HCT116 (cell line): ENCODE measurements at regions not wholly inside any gene's neighbourhood (a gene's known extent, or its start where the extent isn't known, plus 50 kb on each side); places are given as distances from the start of the nearest gene placed in this dataset.

Source experiments
- ATAC-seq: fragments of 200-7000 bp; cut with Tn5 transposase; 2 replicates; pipeline ENCODE4 v1.9.1; 2020; ENCODE audit warnings: mild to moderate bottlenecking, moderate library complexity
- BruUV-seq: library from RNA; stranded (reverse); fragments of 400-500 nt; replicated peaks from 2 replicates; lab custom pipeline; 2021; lab: Mats Ljungman, UMichigan
- CTCF ChIA-PET: fragments of 300-600 bp; sonication (Branson Sonifier 250); formaldehyde crosslinking; loops from one replicate; lab custom pipeline; 2021; ENCODE audit warnings: antibody characterized with exemption; lab: Charles Lee
- POLR2A ChIA-PET: fragments of 300-600, 350-600 bp; sonication (Branson Sonifier 250); formaldehyde crosslinking; loops from one replicate; lab custom pipeline; 2021; ENCODE audit warnings: antibody characterized with exemption; lab: Charles Lee
- RAD21 ChIA-PET, 2 experiments: fragments of 300-600 bp; sonication (Branson Sonifier 250); formaldehyde crosslinking; loops; one replicate each; lab custom pipeline; 2023; ENCODE audit warnings: low total read pairs in 2 of 2; ENCODE audit not compliant: uncharacterized antibody in 2 of 2, unreplicated experiment in 2 of 2, low non-redundant PET in 1 of 2; lab: Charles Lee
- DNase-seq: peaks from one replicate; pipeline ENCODE4 v3.0.0-alpha.2; 2010; ENCODE audit warnings: low read depth, low spot score
- H2AFZ ChIP-seq: fragments of 200-600 bp; shearing (Covaris generic), sonication (generic); 2 replicates; pipeline ENCODE4 v1.6.1; 2017; ENCODE audit warnings: low read depth, mixed run types, mixed read lengths, antibody characterized with exemption, low read length; ENCODE audit not compliant: poor library complexity, severe bottlenecking
- H3K27ac ChIP-seq: 2 replicates; pipeline ENCODE4 v1.5.1; 2012; ENCODE audit warnings: low read depth, low read length
- H3K27me3 ChIP-seq: fragments of 200-600 bp; sonication (generic); 2 replicates; pipeline ENCODE4 v1.6.1; 2016; ENCODE audit warnings: mixed run types, low read length, mixed read lengths; ENCODE audit not compliant: insufficient read depth
- H3K36me3 ChIP-seq, 2 experiments: fragments of 200-500 bp in 1 of 2; fragments of 200-600 bp in 1 of 2; sonication (Bioruptor generic) in 1 of 2; sonication (generic) in 1 of 2; 2 replicates each; pipeline versions ENCODE4 v1.5.1 to v1.6.1; 2014 to 2016; ENCODE audit warnings: low read length in 2 of 2, inconsistent platforms in 1 of 2, mixed read lengths in 1 of 2, mixed run types in 1 of 2; ENCODE audit not compliant: insufficient read depth in 2 of 2, control insufficient read depth in 1 of 2
- H3K4me1 ChIP-seq, 2 experiments: fragments of 200-600 bp in 1 of 2; sonication (generic) in 1 of 2; 2 replicates each; pipeline versions ENCODE4 v1.5.1 to v1.6.1; 2012 to 2017; ENCODE audit warnings: low read length in 2 of 2, inconsistent platforms in 1 of 2, mild to moderate bottlenecking in 1 of 2, mixed read lengths in 1 of 2, mixed run types in 1 of 2, moderate library complexity in 1 of 2; ENCODE audit not compliant: insufficient read depth in 2 of 2, control insufficient read depth in 1 of 2
- H3K4me2 ChIP-seq: fragments of 200-600 bp; sonication (generic); 2 replicates; pipeline ENCODE4 v1.6.1; 2017; ENCODE audit warnings: mixed run types, low read length, mixed read lengths
- H3K4me3 ChIP-seq, 2 experiments: fragments of 200-600 bp in 1 of 2; sonication (generic) in 1 of 2; replicated peaks in 1 of 2; 2 replicates each; pipeline ENCODE4 v1.5.1; 2011 to 2016; ENCODE audit warnings: low read length in 2 of 2, control low read depth in 1 of 2, low read depth in 1 of 2, mild to moderate bottlenecking in 1 of 2, mixed read lengths in 1 of 2, mixed run types in 1 of 2
- H3K79me2 ChIP-seq: fragments of 200-600 bp; sonication (generic); 2 replicates; pipeline ENCODE4 v1.6.1; 2017; ENCODE audit warnings: mild to moderate bottlenecking, mixed run types, low read length, moderate library complexity, mixed read lengths; ENCODE audit not compliant: insufficient read depth
- H3K9ac ChIP-seq: fragments of 200-600 bp; sonication (generic); 2 replicates; pipeline ENCODE4 v1.6.1; 2016; ENCODE audit warnings: low read length, mixed read lengths
- H3K9me2 ChIP-seq: fragments of 200-600 bp; sonication (generic), shearing (Covaris generic); 2 replicates; pipeline ENCODE4 v1.6.1; 2017; ENCODE audit warnings: mixed run types, mild to moderate bottlenecking, moderate library complexity; ENCODE audit not compliant: insufficient read depth
- H3K9me3 ChIP-seq, 2 experiments: fragments of 200-500 bp in 1 of 2; fragments of 200-600 bp in 1 of 2; sonication (Bioruptor generic) in 1 of 2; sonication (generic) in 1 of 2; 2 replicates each; pipeline ENCODE4 v1.6.1; 2014 to 2017; ENCODE audit warnings: low read length in 2 of 2, mixed read lengths in 2 of 2, inconsistent platforms in 1 of 2, low read depth in 1 of 2, mild to moderate bottlenecking in 1 of 2, mixed run types in 1 of 2, moderate library complexity in 1 of 2; ENCODE audit not compliant: control insufficient read depth in 1 of 2, insufficient read depth in 1 of 2
- H4K20me1 ChIP-seq: fragments of 200-600 bp; sonication (generic), shearing (Covaris generic); 2 replicates; pipeline ENCODE4 v1.6.1; 2017; ENCODE audit warnings: mixed run types, mild to moderate bottlenecking, moderate library complexity; ENCODE audit not compliant: insufficient read depth
- CBX3 ChIP-seq: IDR thresholded peaks from 2 replicates; pipeline ENCODE4 v1.6.1; 2012; ENCODE audit warnings: low read depth
- CEBPB ChIP-seq: IDR thresholded peaks from 2 replicates; pipeline ENCODE4 v1.6.1; 2012; ENCODE audit warnings: low read depth
- ELF1 ChIP-seq: IDR thresholded peaks from 2 replicates; pipeline ENCODE4 v1.6.1; 2012; ENCODE audit warnings: low read depth, borderline replicate concordance
- EZH2 ChIP-seq: fragments of 200-600 bp; sonication (generic); IDR thresholded peaks from 2 replicates; pipeline ENCODE4 v1.6.1; 2017; ENCODE audit warnings: antibody characterized with exemption, mixed run types
- FOSL1 ChIP-seq: IDR thresholded peaks from 2 replicates; pipeline ENCODE4 v1.6.1; 2012; ENCODE audit warnings: low read depth
- JUND ChIP-seq: IDR thresholded peaks from 2 replicates; pipeline ENCODE4 v1.6.1; 2012
- POLR2A ChIP-seq: IDR thresholded peaks from 2 replicates; pipeline ENCODE4 v1.7.0; 2011; ENCODE audit warnings: borderline replicate concordance; ENCODE audit not compliant: insufficient read depth, insufficient read length; ENCODE audit errors: extremely low read depth
- RAD21 ChIP-seq: IDR thresholded peaks from 2 replicates; pipeline ENCODE4 v1.6.1; 2012; ENCODE audit warnings: low read depth, mild to moderate bottlenecking
- SIN3A ChIP-seq: IDR thresholded peaks from 2 replicates; pipeline ENCODE4 v1.6.1; 2012; ENCODE audit warnings: low read depth
- YY1 ChIP-seq: IDR thresholded peaks from 2 replicates; pipeline ENCODE4 v1.6.1; 2011; ENCODE audit warnings: low read length, low read depth, moderate library complexity, mild to moderate bottlenecking; ENCODE audit not compliant: insufficient replicate concordance; ENCODE audit errors: extremely low read depth
- ZFX ChIP-seq: fragments of 450-650 bp; IDR thresholded peaks from 2 replicates; pipeline ENCODE4 v1.6.1; 2017
- intact Hi-C: fragments of 100-400 bp; cut with micrococcal nuclease; formaldehyde crosslinking; loops from 2 replicates; pipeline ENCODE4 v1.10.0; 2022
- TF ChIP-seq, protein P1 (sequence below): IDR thresholded peaks from 2 replicates; pipeline ENCODE4 v1.6.1; 2012; ENCODE audit warnings: low read depth
- TF ChIP-seq, protein P2 (sequence below): IDR thresholded peaks from 2 replicates; pipeline ENCODE4 v1.6.1; 2012
- TF ChIP-seq, protein P3 (sequence below): IDR thresholded peaks from 2 replicates; pipeline ENCODE4 v1.6.1; 2012
- TF ChIP-seq, protein P4 (sequence below), 3 experiments: fragments of 200-600 bp in 1 of 3; sonication (generic) in 1 of 3; IDR thresholded peaks in 2 of 3; conservative IDR thresholded peaks in 1 of 3; 2 replicates each; pipeline ENCODE4 v1.5.1; 2012 to 2017; ENCODE audit warnings: low read depth in 2 of 3, low read length in 2 of 3, antibody characterized with exemption in 1 of 3, borderline replicate concordance in 1 of 3, control low read depth in 1 of 3, mild to moderate bottlenecking in 1 of 3, mixed read lengths in 1 of 3, mixed run types in 1 of 3, moderate library complexity in 1 of 3; ENCODE audit not compliant: insufficient read depth in 1 of 3

DNA sequence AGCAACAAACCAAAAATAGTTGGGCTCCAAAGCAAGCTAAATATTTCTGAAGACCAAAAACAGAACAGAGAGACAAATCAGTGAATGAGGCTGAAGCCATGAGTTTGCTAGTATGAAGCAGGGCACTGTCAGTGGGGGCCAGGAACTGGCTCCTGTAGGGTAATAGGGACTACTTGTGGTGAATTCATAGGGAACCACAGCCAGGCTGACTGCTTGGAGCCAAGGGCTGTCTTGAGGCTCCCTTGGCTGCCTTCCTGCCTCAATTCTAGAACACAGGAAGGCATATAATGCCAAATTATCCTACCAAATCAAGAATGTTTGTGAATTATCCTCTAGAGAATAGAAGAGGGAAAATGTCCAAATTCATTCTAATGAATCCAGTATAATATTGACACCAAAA, 406.0 kb downstream of the CCDC85A start:
- intact Hi-C loops: no loop called here

More for the DNA sequence above, 406.0 kb downstream of the CCDC85A start:
- H3K79me2 ChIP-seq: no peaks in the 10 kb centered on the region
- no peaks in the 10 kb centered on the region for H3K27me3 ChIP-seq
- no peaks in the 10 kb centered on the region for H3K36me3 ChIP-seq
- CTCF ChIA-PET: no interaction called here
- no peaks in the 10 kb centered on the region for H3K9me3 ChIP-seq
- no peak for DNase-seq
- no peak overlapping the region for H3K4me2 ChIP-seq
- no peak overlapping the region for H3K27ac ChIP-seq
- no peaks in the 10 kb centered on the region for H3K9me2 ChIP-seq
- no peaks in the 10 kb centered on the region for H3K4me1 ChIP-seq
- H2AFZ ChIP-seq: no peak overlapping the region
- RAD21 ChIA-PET: no interaction called here
- H3K4me3 ChIP-seq: no peak overlapping the region
- POLR2A ChIA-PET: no interaction called here
- no peaks in the 10 kb centered on the region for H4K20me1 ChIP-seq
- ATAC-seq: no peak
- TF ChIP-seq CBX3 (no peak), CEBPB (no peak), SIN3A (no peak), JUND (no peak), YY1 (no peak), EZH2 (no peak), FOSL1 (no peak), ELF1 (no peak), POLR2A (no peak), ZFX (no peak), RAD21 (no peak)
- TF ChIP-seq, protein P1, sequence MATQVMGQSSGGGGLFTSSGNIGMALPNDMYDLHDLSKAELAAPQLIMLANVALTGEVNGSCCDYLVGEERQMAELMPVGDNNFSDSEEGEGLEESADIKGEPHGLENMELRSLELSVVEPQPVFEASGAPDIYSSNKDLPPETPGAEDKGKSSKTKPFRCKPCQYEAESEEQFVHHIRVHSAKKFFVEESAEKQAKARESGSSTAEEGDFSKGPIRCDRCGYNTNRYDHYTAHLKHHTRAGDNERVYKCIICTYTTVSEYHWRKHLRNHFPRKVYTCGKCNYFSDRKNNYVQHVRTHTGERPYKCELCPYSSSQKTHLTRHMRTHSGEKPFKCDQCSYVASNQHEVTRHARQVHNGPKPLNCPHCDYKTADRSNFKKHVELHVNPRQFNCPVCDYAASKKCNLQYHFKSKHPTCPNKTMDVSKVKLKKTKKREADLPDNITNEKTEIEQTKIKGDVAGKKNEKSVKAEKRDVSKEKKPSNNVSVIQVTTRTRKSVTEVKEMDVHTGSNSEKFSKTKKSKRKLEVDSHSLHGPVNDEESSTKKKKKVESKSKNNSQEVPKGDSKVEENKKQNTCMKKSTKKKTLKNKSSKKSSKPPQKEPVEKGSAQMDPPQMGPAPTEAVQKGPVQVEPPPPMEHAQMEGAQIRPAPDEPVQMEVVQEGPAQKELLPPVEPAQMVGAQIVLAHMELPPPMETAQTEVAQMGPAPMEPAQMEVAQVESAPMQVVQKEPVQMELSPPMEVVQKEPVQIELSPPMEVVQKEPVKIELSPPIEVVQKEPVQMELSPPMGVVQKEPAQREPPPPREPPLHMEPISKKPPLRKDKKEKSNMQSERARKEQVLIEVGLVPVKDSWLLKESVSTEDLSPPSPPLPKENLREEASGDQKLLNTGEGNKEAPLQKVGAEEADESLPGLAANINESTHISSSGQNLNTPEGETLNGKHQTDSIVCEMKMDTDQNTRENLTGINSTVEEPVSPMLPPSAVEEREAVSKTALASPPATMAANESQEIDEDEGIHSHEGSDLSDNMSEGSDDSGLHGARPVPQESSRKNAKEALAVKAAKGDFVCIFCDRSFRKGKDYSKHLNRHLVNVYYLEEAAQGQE: no peak
- TF ChIP-seq, protein P2, sequence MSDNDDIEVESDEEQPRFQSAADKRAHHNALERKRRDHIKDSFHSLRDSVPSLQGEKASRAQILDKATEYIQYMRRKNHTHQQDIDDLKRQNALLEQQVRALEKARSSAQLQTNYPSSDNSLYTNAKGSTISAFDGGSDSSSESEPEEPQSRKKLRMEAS: no peak
- TF ChIP-seq, protein P3, sequence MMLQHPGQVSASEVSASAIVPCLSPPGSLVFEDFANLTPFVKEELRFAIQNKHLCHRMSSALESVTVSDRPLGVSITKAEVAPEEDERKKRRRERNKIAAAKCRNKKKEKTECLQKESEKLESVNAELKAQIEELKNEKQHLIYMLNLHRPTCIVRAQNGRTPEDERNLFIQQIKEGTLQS: no peak
- TF ChIP-seq, protein P4, sequence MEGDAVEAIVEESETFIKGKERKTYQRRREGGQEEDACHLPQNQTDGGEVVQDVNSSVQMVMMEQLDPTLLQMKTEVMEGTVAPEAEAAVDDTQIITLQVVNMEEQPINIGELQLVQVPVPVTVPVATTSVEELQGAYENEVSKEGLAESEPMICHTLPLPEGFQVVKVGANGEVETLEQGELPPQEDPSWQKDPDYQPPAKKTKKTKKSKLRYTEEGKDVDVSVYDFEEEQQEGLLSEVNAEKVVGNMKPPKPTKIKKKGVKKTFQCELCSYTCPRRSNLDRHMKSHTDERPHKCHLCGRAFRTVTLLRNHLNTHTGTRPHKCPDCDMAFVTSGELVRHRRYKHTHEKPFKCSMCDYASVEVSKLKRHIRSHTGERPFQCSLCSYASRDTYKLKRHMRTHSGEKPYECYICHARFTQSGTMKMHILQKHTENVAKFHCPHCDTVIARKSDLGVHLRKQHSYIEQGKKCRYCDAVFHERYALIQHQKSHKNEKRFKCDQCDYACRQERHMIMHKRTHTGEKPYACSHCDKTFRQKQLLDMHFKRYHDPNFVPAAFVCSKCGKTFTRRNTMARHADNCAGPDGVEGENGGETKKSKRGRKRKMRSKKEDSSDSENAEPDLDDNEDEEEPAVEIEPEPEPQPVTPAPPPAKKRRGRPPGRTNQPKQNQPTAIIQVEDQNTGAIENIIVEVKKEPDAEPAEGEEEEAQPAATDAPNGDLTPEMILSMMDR (IDR thresholded peaks at IDR 0.05 in 2 of 3, conservative IDR thresholded peaks at IDR 0.05 in 1 of 3; ENCODE audit: borderline replicate concordance in 1 of 3, insufficient read depth in 1 of 3, low read depth in 2 of 3, low read length in 2 of 3): no peak
- no TSS peak for BruUV-seq
- H3K9ac ChIP-seq: no peak overlapping the region
